Kidney tubule cell (primary cell): ENCODE measurements at regions not wholly inside any gene's neighbourhood (a gene's known extent, or its start where the extent isn't known, plus 50 kb on each side); places are given as distances from the start of the nearest gene placed in this dataset.
A peak's percentile ranks its signal among the peaks of the same experiment; 100 is the strongest.

ENCODE experiments used
- DNase-seq: peaks from one replicate; pipeline ENCODE4 v3.0.0-alpha.2; 2018; ENCODE audit warnings: low spot score

- DNase-seq, result no peak
These were observed 125.4 kb upstream of the BOD1 start for GRCh38 chr5:173741729-173742431.

DNA sequence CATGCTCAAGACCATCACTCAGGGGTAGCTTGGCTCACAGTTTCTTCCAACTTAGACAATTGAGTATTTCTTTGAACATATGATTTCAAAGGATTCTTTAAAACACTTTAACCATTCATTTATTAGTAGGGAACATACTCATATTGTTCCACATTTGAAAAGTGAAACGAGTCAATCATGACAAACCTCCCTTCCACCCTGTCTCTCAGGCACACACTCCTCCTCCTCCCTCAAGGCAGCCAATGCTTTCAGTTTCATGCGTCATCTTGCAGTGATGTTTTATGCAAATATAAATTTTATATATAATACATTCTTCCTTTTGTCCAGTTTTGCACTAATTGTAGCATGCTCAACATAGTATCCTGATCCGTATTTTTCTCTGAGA lies 126.0 kb upstream of the BOD1 start:
- DNase-seq, result no peak

DNA sequence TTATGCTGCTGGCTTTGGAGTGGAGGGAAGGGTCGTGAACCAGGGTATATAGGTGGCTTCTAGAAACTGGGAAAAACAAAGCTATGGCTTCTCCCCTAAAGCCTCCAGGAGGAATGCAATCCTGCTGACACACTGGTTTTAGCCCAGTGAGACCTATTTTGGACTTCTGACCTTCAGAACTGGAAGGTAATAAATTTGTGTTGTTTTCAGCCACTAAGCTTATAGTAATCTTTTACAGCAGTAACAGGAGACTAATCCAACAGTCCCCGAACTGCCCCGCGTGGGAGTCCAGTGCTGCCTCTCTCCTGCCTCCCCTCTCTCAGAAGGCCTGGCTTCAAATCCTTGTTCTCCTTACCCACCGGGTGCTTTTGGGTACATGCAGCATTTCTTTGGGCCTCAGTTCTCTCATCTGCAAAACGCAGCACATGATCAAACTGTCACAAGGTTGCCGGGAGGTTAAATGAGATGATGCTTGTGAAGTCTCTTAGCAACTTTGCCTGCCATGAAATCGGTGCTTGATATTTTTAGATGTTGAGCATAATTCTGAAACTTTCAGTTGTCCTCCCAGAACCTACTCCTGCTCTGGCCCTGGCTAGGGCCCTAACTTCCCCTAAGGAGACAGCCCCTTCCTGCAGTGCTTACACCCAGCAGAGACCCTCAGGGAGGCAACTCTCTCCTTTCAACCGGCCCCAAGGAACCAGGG lies 127.3 kb upstream of the BOD1 start:
- no peak for DNase-seq

- DNase-seq, result no peak
These were observed 128.1 kb upstream of the BOD1 start for GRCh38 chr5:173744551-173744950.

DNA sequence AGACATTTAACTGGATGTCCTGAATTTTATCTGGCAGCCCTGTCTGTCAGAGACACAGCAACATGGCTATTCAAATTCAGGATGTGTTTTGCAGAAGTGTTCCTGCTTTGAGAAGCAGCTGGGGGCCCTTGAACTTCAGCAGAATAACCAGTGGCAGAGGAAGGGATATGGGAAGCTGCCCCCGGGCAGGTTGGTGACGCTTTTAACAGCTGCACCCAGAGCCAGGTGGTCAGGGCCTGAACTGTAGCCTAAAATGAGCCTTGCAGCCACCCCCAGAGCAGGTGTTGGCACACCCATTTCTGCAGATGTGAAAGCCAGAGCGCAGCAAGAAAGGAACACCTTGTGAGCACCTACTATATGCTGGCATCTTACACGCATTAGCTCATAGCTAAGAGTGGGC lies 128.7 kb upstream of the BOD1 start:
- DNase-seq, result no peak

- no peak for DNase-seq
These were observed 129.1 kb upstream of the BOD1 start for GRCh38 chr5:173745557-173745956.

DNA sequence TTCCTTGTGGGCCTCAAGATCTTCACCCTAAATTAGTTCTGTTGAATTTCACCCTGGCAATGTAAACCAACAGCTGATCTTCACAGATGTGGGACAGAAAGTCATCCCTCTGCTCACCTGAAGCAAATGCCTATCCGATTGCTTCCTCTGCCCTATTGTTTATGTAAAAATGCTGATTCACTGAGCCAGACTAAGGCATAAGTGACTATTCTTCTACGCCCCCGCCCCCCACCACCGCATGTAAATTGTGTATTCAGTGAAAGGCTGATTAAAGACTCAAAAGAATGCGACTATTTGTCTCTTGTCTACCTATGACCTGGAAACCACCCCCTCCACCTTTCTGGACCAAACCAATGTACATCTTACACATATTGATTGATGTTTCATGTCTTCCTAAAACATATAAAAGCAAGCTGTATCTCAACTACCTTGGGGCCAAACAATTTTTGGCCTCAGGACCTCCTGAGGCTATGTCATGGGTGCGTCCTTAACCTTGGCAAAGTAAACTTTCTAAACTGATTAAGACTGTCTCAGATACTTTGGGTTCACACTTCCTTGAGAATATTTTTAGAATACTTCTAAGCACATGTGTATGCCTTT lies 129.7 kb upstream of the BOD1 start:
- DNase-seq, result no peak

DNA sequence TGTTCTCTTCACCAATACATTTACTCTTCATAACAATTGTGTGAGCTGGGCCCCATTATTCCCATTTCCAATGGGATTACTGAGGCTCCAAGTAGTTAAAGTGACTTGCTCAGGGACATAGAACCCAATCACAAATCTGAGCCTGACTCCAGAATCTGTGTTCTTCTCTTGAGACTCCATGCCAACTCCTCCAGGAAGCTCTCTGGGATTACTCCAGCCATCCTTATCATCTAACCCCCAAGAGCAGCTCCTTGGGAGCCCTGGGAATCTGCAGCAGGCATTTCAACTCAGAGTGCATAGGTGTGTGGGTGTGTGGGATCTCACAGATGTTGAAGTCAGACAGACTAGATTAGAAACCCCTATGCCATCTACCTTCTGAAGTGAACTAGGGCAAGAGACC lies 131.4 kb upstream of the BOD1 start:
- no peak for DNase-seq

DNA sequence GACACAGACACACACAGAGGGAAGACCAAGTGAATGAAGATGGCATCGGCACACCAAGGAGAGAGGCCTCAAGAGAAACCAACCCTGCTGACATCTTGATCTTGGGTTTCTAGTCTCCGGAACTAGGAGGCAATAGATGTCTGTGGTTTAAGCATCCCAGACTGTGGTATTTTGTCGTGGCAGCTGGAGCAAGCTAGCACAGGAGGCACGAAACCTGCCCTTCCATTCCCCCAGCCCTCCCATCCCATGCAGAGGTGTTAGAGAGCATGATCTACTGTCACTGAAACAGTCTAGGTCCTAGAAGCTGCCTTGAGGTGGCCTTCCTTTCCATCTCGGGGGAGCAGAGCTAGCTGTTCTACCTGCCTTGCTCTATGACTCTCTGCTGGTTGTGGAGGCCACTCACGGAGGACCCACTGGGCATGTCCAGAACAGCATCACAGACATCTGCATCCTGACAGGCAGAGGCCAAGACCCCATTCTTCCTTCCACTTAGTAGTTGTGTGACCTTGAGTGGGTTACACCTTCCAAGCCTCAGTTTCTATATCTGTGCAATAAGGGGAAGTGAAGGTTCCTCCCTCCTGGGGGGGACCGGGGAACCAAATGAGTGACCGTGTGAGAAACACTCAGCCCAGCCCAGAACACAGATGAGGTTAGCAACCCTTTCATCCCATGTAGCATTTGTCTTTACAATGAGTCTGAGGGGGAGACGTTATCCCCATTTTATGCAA lies 134.3 kb upstream of the BOD1 start:
- DNase-seq, result no peak

DNA sequence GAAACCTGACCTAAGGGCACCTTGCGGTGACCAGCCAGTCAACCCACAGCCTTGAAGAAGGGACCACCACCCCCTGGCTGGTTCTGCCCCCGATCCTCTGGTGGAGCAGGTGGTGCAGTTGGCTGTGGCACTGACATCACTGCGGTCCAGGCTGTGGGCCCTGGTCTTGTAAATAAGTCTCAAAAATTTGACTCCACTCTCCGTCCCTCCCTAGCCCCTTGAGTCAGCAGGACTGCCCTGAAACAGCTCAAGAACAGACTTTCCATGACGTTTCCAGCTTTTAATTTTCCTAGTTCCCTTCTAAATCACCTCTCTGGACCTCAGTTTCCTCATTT lies 134.8 kb upstream of the BOD1 start:
- no peak for DNase-seq

DNA sequence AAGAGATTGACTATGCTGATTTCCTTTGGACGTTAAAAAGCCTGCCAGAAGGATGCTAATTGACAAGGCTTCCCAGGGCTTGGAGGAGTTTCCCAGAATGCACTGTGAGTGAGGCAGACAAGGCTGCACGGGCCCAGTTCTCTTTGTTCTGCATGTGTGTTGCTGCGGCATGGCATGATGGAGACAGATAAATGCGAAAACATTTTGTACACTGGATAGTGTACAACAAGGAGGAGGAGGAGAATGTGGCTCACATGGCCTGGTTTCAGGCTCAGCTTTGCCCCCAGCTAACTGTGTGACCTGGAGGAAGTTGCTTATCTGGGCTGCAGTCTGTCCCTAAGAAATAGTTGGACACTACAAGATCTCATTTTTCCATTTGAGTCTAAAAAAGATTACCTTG lies 135.5 kb upstream of the CPEB4 start:
- no peak for DNase-seq

GRCh38 chr5:173753307-173754168 lies 134.6 kb upstream of the CPEB4 start:
- peak; percentile 30 for DNase-seq

DNA sequence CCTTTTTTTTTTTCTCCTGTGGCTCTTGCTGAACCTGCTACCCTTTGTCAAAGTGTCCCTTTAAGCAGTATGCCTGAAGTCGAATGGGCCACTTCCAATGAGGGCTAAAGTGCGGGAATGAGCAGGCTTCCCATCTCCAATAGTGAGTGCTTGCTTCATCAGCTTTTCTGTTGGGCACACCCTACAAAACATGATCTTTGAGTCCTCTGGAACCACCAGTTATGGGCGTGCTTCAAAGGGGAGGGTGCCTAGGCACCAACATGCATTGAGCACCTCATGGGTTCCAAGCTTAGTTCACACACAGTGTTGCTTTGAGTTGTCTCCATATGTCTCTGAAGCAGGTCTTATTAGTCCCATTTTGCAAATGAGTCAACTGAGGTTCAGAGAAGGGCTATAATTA lies 132.8 kb upstream of the CPEB4 start:
- no peak for DNase-seq

- no peak for DNase-seq
These were observed 130.5 kb upstream of the CPEB4 start for GRCh38 chr5:173757403-173758209.

DNA sequence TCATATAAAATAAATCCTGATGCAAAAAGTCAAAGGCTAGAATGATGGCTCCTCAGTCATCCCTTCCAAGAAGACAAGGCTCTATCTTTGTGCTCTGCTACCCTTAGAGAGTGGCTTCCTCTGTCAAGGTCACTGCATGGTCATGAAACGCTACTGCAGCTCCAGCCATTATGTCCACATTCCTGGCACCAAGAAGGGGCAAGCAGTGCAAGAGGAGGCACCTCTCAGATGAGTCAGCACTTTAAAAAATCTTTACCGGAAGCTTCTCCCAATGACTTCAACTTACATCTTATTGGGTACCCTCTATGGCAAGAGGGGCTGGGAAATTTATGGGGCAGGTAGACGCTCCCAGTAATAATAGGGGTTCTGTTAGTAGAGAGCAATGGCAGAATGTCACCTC lies 129.5 kb upstream of the CPEB4 start:
- peak; percentile 26 for DNase-seq

- no peak for DNase-seq
These were observed 128.5 kb upstream of the CPEB4 start for GRCh38 chr5:173759691-173760090.

- no peak for DNase-seq
These were observed 127.5 kb upstream of the CPEB4 start for GRCh38 chr5:173760461-173761177.

DNA sequence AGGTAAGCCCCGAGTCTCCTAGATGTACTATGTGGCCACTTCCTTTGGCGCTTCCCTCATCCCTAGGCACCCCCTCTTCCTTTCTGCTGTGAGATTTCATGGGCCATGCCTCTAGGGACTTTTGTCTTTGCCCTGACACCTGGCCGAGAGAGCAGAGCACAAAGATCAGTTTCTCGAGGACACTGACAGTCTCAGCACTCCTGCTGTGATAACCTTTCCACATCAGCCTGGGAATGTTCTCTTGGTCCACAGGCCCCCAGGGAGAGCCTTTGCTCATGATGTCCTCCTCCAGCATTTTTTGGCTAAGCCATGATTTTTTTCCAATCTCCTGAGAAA lies 127.0 kb upstream of the CPEB4 start:
- no peak for DNase-seq

- DNase-seq, result no peak
These were observed 126.1 kb upstream of the CPEB4 start for GRCh38 chr5:173762045-173762444.

- DNase-seq, result peak; percentile 91
These were observed 125.2 kb upstream of the CPEB4 start for GRCh38 chr5:173762930-173763329.

DNA sequence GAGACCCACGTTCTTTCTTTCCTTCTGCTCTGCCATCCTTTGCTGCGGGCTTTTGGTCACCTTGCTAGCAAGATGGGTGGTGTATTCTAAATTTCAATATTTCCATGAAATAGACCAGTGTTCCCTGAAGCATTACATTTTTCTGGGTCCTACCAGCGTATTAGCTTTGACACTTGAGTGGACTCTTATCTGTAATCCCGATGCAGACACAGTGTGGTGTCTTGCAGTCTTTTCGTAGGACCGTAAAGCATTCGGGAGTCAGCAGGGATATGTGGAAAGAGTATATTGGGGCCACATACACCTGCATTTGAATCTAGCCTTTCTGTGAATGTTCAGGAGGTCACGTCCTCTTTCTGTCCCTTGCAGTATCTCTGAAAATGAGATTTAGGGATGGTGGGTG lies 124.7 kb upstream of the CPEB4 start:
- no peak for DNase-seq
